Esophagus squamous epithelium (tissue), 4 donors: ENCODE measurements at regions not wholly inside any gene's neighbourhood (a gene's known extent, or its start where the extent isn't known, plus 50 kb on each side); places are given as distances from the start of the nearest gene placed in this dataset.

Source experiments
- CTCF ChIP-seq, 6 experiments: fragments of 450-650 bp in 4 of 6; fragments of 200-600 bp in 2 of 6; sonication (generic) in 2 of 6; IDR thresholded peaks; one replicate each; pipeline ENCODE4 v1.5.1; 2016 to 2019; ENCODE audit warnings: antibody characterized with exemption in 6 of 6, mild to moderate bottlenecking in 4 of 6, moderate library complexity in 4 of 6
- POLR2A ChIP-seq, 4 donors: fragments of 450-650 bp; IDR thresholded peaks; one replicate each; pipeline ENCODE4 v1.6.1; 2017; ENCODE audit warnings: antibody characterized with exemption in 4 of 4, mild to moderate bottlenecking in 4 of 4, moderate library complexity in 3 of 4

DNA sequence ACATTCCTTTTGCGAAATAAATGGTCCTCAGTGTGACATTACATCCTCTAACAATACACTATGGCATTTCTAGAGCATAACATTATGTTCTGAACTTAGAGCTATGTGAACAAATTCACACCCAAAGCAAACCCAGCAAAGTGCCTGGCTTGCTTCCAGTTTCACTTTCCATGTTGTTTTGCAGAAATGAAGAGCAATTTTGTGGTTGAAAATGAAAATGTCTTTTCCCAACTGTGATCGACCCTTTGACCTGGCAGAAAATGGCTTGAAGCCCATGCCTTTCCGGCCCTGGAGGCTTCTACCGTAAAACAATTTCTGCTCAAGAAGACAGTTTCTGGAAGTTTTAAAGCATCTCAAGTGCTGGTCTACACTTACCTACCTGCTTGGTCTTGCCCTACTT lies 344.7 kb upstream of the RGMB start:
- TF ChIP-seq POLR2A (IDR thresholded peaks at IDR 0.05) (no peak), CTCF (IDR thresholded peaks at IDR 0.05) (no peak)
